BLaER1 (cell line): ENCODE measurements at regions not wholly inside any gene's neighbourhood (a gene's known extent, or its start where the extent isn't known, plus 50 kb on each side); places are given as distances from the start of the nearest gene placed in this dataset.
"Not testable (repeated sequence)": the region's sequence is repeated elsewhere in the genome, so short reads cannot be mapped to it uniquely, and the experiment has no call there.

Source experiments
- H3K27ac ChIP-seq: shearing (Covaris generic); formaldehyde crosslinking; 2 replicates; pipeline ENCODE4 v1.8.1; 2022
- H3K27me3 ChIP-seq: shearing (Covaris generic); formaldehyde crosslinking; 2 replicates; pipeline ENCODE4 v1.8.1; 2022
- H3K36me3 ChIP-seq: shearing (Covaris generic); formaldehyde crosslinking; 2 replicates; pipeline ENCODE4 v1.8.1; 2022
- H3K4me1 ChIP-seq: shearing (Covaris generic); formaldehyde crosslinking; 2 replicates; pipeline ENCODE4 v1.8.1; 2022
- H3K4me2 ChIP-seq: shearing (Covaris generic); formaldehyde crosslinking; 2 replicates; pipeline ENCODE4 v1.8.1; 2022
- H3K4me3 ChIP-seq: shearing (Covaris generic); formaldehyde crosslinking; 2 replicates; pipeline ENCODE4 v1.8.1; 2022
- H3K9ac ChIP-seq: shearing (Covaris generic); formaldehyde crosslinking; 2 replicates; pipeline ENCODE4 v1.8.1; 2022
- H3K9me3 ChIP-seq: shearing (Covaris generic); formaldehyde crosslinking; 2 replicates; pipeline ENCODE4 v1.8.1; 2022
- H4K20me1 ChIP-seq: shearing (Covaris generic); formaldehyde crosslinking; 2 replicates; pipeline ENCODE4 v1.8.1; 2022
- Cebpa-rat ChIP-seq: shearing (Covaris generic); IDR thresholded peaks from 2 replicates; pipeline ENCODE4 v1.8.1; 2022

GRCh38 chr6:94215552-94215951 is 796.2 kb upstream of the EPHA7 start:
- Histone ChIP-seq H3K9me3 (no peaks in the 10 kb centered on the region), H3K36me3 (no peaks in the 10 kb centered on the region), H3K27me3 (no peaks in the 10 kb centered on the region), H3K9ac (no peak overlapping the region), H3K4me2 (no peak overlapping the region), H3K4me3 (no peak overlapping the region), H3K4me1 (no peaks in the 10 kb centered on the region), H3K27ac (no peak overlapping the region), H4K20me1 (no peaks in the 10 kb centered on the region)
- TF ChIP-seq Cebpa-rat = no peak

DNA sequence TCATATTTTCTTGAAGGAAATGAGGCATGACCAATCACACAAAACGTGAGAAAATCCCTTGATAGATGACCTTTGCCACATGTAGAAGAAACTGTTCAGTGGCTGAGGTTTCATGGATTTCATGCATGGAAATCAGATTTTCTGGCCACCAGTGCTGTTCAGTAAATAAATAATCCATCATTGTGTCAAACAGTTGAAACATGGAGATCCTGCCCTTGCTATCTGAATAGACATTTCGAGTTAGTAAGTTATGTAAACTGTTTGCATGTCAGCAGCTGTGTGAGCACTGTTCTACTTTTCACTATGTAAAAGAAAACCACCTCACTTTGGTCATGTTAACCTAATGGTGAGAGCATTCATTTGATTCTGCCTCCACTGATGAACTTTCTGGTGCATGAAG is 793.9 kb upstream of the EPHA7 start:
- Histone ChIP-seq H3K9ac (no peak overlapping the region), H3K27me3 (no peaks in the 10 kb centered on the region), H3K27ac (no peak overlapping the region), H3K4me3 (no peak overlapping the region), H3K36me3 (no peaks in the 10 kb centered on the region), H3K4me2 (no peak overlapping the region), H4K20me1 (no peaks in the 10 kb centered on the region), H3K9me3 (no peaks in the 10 kb centered on the region), H3K4me1 (no peaks in the 10 kb centered on the region)
- no peak for TF ChIP-seq Cebpa-rat

- Histone ChIP-seq H3K27ac (no peak overlapping the region), H3K9me3 (no peaks in the 10 kb centered on the region), H4K20me1 (no peaks in the 10 kb centered on the region), H3K4me2 (no peak overlapping the region), H3K27me3 (no peaks in the 10 kb centered on the region), H3K36me3 (no peaks in the 10 kb centered on the region), H3K4me3 (no peak overlapping the region), H3K4me1 (no peaks in the 10 kb centered on the region), H3K9ac (no peak overlapping the region)
- no peak for TF ChIP-seq Cebpa-rat
These were observed 777.5 kb upstream of the EPHA7 start for GRCh38 chr6:94196891-94197290.

DNA sequence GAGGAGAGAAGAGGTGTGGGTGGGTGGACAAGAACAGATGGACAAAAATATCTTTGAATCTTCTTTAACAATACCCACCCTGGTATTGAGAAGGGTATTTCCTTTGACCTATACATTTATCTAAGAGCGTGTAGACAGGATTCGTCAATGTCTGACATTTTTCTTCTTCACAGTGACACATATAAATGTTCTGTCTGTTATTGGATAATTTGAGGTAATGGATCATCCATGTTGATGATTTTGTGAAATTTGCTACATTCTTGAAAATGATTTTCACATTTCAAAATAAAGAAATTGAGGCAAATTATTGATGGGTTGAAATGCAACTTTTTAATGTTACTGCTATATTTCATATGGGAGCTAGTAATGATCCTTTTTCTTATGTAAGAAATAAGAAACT is 770.7 kb upstream of the EPHA7 start:
- TF ChIP-seq Cebpa-rat = no peak

DNA sequence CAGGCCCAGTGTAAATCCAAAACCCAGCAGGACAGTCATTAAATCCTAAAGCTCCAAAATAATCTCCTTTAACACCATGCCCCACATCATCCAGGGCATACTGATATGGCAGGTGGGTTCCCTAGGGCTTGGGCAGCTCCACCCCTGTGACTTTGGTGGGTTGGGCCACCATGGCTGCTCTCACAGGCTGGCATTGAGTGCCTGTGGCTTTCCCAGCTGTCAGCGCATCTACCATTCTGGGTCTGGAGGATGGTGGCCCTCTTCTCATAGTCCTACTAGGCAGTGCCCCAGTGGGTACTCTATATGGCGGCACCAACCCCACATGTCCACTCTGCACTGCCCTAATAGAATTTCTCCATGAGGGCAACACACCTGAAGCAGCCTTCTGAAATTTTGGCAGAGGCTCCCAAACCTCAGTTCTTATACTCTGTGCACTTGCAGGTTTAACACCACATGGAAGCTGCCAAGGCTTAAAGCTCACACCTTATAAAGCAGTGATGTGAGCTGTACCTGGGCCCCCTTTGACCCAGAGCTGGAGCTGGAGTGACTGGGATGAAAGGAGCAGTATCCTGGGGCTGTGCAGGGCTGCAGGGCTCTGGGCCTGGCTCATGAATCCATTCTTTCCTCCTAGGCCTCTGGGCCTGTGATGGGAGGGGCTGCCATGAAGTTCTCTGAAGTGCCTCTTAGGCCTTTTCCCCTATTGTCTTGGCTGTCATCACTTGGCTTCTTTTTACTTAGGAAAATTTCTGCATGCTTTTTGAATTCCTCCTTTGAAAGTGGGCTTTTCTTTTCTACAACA is 765.5 kb upstream of the EPHA7 start:
- H3K4me1 ChIP-seq = no peaks in the 10 kb centered on the region
- H3K36me3 ChIP-seq = no peaks in the 10 kb centered on the region
- TF ChIP-seq Cebpa-rat = no peak
- no peak overlapping the region for H3K27ac ChIP-seq
- no peak overlapping the region for H3K4me2 ChIP-seq
- H3K4me3 ChIP-seq = no peak overlapping the region
- no peaks in the 10 kb centered on the region for H4K20me1 ChIP-seq
- no peaks in the 10 kb centered on the region for H3K9me3 ChIP-seq
- H3K9ac ChIP-seq = no peak overlapping the region
- H3K27me3 ChIP-seq = no peaks in the 10 kb centered on the region

More for the DNA sequence above, 770.7 kb upstream of the EPHA7 start:
- Histone ChIP-seq H3K9ac (no peak overlapping the region), H3K9me3 (no peaks in the 10 kb centered on the region), H3K36me3 (no peaks in the 10 kb centered on the region), H4K20me1 (no peaks in the 10 kb centered on the region), H3K27ac (no peak overlapping the region), H3K4me3 (no peak overlapping the region), H3K27me3 (no peaks in the 10 kb centered on the region), H3K4me2 (no peak overlapping the region), H3K4me1 (no peaks in the 10 kb centered on the region)

DNA sequence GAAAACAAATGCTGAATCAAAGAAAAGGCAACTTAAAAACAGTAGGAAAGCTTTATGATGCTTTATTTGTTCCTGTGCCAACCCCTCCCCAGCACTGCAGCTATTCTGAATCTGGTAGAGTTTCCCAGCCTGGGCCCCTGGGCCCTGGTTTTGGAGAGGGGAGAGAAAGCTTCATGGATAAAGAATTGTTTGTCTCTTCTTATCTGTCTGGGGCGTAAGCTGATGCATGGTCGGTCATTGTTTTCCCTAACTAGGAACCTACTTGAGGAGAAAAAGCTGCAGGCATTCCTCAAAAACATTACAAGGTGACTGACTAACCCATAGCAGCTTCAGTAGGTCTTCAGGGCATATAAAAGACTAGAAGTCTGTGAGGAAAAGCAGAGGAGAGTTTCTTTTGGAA is 758.1 kb upstream of the EPHA7 start:
- no peak overlapping the region for H3K4me3 ChIP-seq
- H3K4me1 ChIP-seq = no peaks in the 10 kb centered on the region
- no peak overlapping the region for H3K27ac ChIP-seq
- no peaks in the 10 kb centered on the region for H3K27me3 ChIP-seq
- no peaks in the 10 kb centered on the region for H3K9me3 ChIP-seq
- H4K20me1 ChIP-seq = no peaks in the 10 kb centered on the region
- TF ChIP-seq Cebpa-rat = no peak
- no peak overlapping the region for H3K4me2 ChIP-seq
- no peaks in the 10 kb centered on the region for H3K36me3 ChIP-seq
- no peak overlapping the region for H3K9ac ChIP-seq

- H3K4me3 ChIP-seq = no peak overlapping the region
- TF ChIP-seq Cebpa-rat = no peak
These were observed 756.1 kb upstream of the EPHA7 start for GRCh38 chr6:94175465-94175864.

DNA sequence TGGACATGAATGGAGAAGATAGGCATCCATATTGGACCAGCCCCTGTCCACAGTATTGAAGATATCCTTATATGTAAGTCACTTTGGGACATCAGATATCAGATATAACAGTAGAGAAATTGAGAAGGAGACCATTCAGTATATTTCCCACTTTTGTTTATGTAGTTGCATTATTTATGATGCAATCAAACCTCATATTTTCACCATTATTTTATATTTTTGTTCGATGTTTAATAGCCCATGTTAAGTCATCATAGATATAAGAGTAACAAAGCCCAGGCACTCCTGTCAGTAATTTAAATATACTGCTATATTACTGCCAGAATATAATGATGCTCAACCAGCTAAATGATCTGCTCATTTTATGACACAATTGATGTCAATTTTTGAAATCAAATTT is 744.5 kb upstream of the EPHA7 start:
- H3K9ac ChIP-seq = no peak overlapping the region
- H4K20me1 ChIP-seq = no peaks in the 10 kb centered on the region
- H3K36me3 ChIP-seq = no peaks in the 10 kb centered on the region
- no peak overlapping the region for H3K4me3 ChIP-seq
- H3K27ac ChIP-seq = no peak overlapping the region
- TF ChIP-seq Cebpa-rat = no peak
- H3K4me2 ChIP-seq = no peak overlapping the region
- H3K9me3 ChIP-seq = no peaks in the 10 kb centered on the region
- H3K27me3 ChIP-seq = no peaks in the 10 kb centered on the region
- no peaks in the 10 kb centered on the region for H3K4me1 ChIP-seq

More at GRCh38 chr6:94175465-94175864, 756.1 kb upstream of the EPHA7 start:
- H3K9me3 ChIP-seq = no peaks in the 10 kb centered on the region
- H3K27ac ChIP-seq = no peak overlapping the region
- no peaks in the 10 kb centered on the region for H3K36me3 ChIP-seq
- H4K20me1 ChIP-seq = no peaks in the 10 kb centered on the region
- no peak overlapping the region for H3K9ac ChIP-seq
- no peaks in the 10 kb centered on the region for H3K27me3 ChIP-seq
- no peaks in the 10 kb centered on the region for H3K4me1 ChIP-seq
- H3K4me2 ChIP-seq = no peak overlapping the region

DNA sequence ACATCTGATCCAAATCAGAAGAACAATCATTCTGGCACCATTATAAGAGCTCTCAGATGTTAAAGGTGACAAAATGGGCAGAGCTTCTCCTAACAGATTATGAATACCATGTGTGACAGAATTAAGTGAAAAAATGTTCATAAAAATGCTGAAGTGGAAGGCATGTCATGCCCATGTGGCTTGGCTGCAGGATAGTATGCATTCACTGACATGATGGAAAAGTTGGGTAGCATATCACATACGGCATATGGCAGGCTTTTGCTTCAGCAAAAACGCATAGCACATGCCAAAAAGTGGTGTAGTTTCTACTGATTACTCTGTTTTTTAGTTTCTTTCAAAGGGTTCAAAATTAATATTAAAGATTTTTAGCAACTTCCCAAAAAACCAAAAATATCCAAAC is 731.5 kb upstream of the EPHA7 start:
- Histone ChIP-seq H4K20me1 (no peaks in the 10 kb centered on the region), H3K27me3 (no peaks in the 10 kb centered on the region), H3K4me1 (no peaks in the 10 kb centered on the region), H3K9ac (no peak overlapping the region), H3K4me3 (no peak overlapping the region), H3K36me3 (no peaks in the 10 kb centered on the region), H3K27ac (no peak overlapping the region), H3K9me3 (no peaks in the 10 kb centered on the region), H3K4me2 (no peak overlapping the region)
- no peak for TF ChIP-seq Cebpa-rat

DNA sequence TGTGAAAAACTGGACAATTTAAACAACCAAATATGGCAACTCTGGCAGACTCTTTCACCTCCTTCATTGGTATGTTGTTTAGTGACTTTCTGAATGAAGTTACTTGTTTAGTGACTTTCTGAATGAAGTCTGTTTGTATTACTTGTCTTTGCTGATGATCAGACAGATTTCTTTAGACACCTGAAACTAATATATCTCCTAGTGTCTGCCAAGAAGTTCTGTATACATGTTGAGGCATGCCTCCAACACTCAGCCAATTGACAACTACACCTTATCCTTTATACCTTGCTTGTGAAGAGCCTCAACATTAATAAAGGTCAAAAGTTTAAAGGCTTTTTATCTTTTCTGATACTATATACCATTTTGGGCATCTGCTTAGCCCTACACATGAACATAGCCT is 725.4 kb upstream of the EPHA7 start:
- no peak overlapping the region for H3K4me2 ChIP-seq
- H3K9ac ChIP-seq = no peak overlapping the region
- no peaks in the 10 kb centered on the region for H3K9me3 ChIP-seq
- no peak overlapping the region for H3K27ac ChIP-seq
- H3K4me3 ChIP-seq = no peak overlapping the region
- no peaks in the 10 kb centered on the region for H3K36me3 ChIP-seq
- H3K27me3 ChIP-seq = no peaks in the 10 kb centered on the region
- no peak for TF ChIP-seq Cebpa-rat
- H4K20me1 ChIP-seq = no peaks in the 10 kb centered on the region
- H3K4me1 ChIP-seq = no peaks in the 10 kb centered on the region

- not testable (repeated sequence) for H3K9ac ChIP-seq, H3K4me1 ChIP-seq, H3K9me3 ChIP-seq, H3K36me3 ChIP-seq, H3K4me3 ChIP-seq, H3K27me3 ChIP-seq, H4K20me1 ChIP-seq, H3K4me2 ChIP-seq, H3K27ac ChIP-seq
These were observed 717.8 kb upstream of the EPHA7 start for GRCh38 chr6:94137178-94137577.
